ENCODE measurements at regions not wholly inside any gene's neighbourhood (a gene's known extent, or its start where the extent isn't known, plus 50 kb on each side); places are given as distances from the start of the nearest gene placed in this dataset.

DNA sequence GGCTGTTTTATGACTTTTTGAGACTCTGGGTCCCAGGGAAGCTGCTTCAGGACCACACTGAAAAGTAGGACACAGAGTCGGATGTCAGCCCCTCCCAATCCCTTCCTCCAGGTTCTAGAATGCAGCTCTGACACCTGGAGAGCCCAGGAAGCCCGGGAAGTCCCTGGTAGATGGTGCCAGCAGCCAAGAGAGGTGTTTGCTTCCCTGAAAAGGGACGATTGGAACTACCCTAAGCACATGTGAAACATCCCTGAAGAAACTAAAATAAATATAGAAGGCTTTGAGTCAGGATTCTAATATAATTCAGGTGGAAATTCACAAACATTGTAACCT is 163.2 kb upstream of the CYRIA start:
- H3K4me3 ChIP-seq (replicated peaks; ENCODE audit: low read depth, low read length): no peak overlapping the region
- TF ChIP-seq, protein P1, sequence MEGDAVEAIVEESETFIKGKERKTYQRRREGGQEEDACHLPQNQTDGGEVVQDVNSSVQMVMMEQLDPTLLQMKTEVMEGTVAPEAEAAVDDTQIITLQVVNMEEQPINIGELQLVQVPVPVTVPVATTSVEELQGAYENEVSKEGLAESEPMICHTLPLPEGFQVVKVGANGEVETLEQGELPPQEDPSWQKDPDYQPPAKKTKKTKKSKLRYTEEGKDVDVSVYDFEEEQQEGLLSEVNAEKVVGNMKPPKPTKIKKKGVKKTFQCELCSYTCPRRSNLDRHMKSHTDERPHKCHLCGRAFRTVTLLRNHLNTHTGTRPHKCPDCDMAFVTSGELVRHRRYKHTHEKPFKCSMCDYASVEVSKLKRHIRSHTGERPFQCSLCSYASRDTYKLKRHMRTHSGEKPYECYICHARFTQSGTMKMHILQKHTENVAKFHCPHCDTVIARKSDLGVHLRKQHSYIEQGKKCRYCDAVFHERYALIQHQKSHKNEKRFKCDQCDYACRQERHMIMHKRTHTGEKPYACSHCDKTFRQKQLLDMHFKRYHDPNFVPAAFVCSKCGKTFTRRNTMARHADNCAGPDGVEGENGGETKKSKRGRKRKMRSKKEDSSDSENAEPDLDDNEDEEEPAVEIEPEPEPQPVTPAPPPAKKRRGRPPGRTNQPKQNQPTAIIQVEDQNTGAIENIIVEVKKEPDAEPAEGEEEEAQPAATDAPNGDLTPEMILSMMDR (IDR thresholded peaks at IDR 0.05; ENCODE audit: low read length, missing control alignments): no peak
- no peak for DNase-seq (ENCODE audit: low read depth)

DNA sequence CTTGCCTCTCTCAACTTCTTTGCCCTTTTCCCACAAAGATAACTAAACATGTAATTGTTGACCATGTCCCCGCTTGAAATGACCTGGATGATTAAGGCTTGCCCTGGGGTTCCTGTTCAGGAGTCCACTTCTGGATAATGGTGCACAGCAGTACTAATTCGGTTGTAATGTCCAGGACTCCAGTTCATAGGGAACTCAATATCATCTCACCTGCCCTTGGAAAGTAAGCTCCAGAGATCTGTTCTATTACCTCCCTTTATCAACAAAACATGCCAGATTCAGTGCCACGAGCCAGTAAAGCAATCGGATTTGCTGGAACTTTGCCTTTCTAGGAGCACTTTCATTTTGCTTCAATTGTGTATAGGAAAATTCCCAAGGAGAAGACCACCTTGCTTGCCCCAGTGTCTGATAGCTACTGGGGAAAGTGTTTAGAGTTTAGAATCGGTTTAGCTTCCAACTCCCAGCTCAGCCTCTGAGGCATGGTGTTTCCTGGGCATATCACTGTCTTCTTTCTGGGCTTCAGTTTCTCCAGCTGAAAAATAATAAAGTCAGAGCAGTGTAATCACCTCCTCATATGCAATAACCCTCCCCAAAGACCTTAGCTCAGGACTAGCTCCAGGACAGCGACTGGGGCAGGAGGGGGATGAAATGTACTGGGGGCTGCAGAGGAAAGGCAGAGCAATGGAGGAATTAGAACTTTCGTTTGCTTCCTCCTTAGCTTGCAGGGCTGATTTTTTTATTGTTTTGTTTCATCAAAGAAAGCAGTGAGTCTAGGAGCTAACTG is 162.6 kb upstream of the CYRIA start:
- TF ChIP-seq, protein P1 (IDR thresholded peaks at IDR 0.05; ENCODE audit: low read length, missing control alignments): no peak
- DNase-seq (ENCODE audit: low read depth): no peak
- H3K4me3 ChIP-seq (replicated peaks; ENCODE audit: low read depth, low read length): no peak overlapping the region

DNA sequence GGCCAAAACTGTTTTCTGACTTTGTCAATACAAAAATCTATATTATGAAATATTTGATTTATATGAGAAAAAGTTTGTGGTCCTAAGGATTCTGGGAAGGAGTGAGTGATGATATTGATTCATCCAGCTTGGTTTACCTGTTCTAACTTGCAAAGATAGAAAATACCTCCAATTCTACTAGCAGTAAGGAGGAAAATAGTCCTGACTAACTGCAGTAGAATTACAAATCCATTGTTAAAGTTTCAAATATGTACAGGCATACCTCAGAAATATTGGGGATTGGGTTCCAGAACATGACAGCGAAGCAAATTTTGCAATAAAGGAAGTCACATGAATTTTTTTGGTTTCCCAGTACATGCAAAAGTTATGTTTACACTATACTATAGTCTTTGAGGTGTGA is 158.8 kb upstream of the CYRIA start:
- DNase-seq (ENCODE audit: low read depth): no peak
- TF ChIP-seq, protein P1 (IDR thresholded peaks at IDR 0.05; ENCODE audit: low read length, missing control alignments): no peak
- H3K4me3 ChIP-seq (replicated peaks; ENCODE audit: low read depth, low read length): no peak overlapping the region

DNA sequence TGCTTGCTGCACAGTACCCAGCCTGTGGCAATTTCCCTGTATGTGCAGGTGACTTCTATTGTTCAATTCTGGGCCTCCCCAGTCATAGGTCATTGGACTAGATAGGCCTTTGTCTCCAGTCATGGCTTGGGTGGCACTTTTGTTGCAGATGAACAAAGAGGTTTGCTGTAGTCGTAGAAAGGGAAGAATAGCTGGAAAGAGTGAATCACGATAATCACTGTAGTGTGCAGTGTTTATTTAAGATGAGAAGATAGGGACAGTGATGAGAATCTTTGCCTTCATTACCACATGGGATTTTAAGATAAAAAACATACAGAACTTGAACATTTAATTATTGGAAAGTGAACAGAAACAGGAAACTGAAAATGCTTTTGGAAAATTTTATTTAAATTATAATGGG is 156.1 kb upstream of the CYRIA start:
- TF ChIP-seq, protein P1 (IDR thresholded peaks at IDR 0.05; ENCODE audit: low read length, missing control alignments): no peak
- no peak for DNase-seq (ENCODE audit: low read depth)

DNA sequence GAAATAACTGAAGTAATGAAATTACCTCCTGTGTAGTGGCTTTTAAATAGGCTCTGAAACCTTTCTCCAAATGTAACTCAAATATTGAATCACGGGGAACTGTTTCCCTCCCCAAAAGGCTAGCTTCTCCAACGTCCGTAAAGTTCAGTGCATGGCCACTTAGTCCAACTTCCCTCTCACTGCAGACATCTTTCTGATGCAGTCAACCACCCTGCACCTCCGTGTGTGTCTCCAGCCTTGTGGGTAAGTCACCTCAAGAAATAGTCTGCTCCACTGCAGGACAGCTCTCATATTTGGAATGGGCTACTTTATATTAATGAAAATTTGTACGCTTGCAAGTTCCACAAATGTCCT is 152.5 kb upstream of the CYRIA start:
- TF ChIP-seq, protein P1 (IDR thresholded peaks at IDR 0.05; ENCODE audit: low read length, missing control alignments): no peak
- DNase-seq (ENCODE audit: low read depth): no peak
- no peak overlapping the region for H3K4me3 ChIP-seq (replicated peaks; ENCODE audit: low read depth, low read length)

More for the DNA sequence above, 156.1 kb upstream of the CYRIA start:
- H3K4me3 ChIP-seq (replicated peaks; ENCODE audit: low read depth, low read length): no peak overlapping the region

DNA sequence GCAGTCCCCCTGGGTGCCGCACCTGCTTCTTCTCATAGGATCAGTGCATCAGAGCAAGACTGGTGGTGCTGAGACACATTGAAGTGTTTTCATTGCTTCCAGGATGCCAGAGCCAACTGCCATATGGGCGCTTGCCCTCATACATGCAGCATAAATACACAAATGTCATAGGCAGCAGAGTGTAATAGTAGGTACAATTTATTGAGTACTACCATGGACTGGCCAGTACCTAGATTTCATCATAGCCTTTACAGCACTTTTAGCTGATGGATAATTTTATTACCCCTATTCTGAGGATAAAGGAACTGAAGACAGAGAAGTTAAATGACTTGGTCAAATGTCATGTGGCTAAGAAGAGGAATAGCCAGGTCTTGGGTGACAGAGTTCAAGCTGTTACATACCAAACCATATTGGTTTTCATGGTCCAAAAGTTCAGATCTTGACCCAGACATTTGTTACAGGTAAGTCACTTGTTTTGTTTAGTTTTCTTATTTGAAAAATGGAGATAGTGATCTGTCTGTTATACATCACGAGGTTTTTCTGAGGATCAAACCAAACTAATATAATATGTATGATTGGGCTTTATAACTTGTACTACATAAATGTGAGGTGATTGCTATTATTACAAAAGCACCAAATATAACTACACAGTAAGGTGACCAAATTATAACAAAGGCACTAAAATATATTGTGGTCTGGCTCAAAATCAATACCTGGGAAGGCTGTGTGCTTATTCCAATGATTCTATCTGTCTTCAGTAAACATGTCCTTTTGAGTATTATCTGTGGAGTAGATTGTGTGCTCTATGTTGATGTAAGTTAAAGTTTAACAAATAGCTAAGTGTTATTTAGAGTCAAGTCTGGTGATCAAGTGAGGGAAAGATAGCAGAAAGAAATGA is 151.9 kb upstream of the CYRIA start:
- TF ChIP-seq, protein P1 (IDR thresholded peaks at IDR 0.05; ENCODE audit: low read length, missing control alignments): no peak
- H3K4me3 ChIP-seq (replicated peaks; ENCODE audit: low read depth, low read length): no peak overlapping the region
- no peak for DNase-seq (ENCODE audit: low read depth)

All from fibroblast of pulmonary artery (primary cell).